HCT116 (cell line): ENCODE measurements at regions not wholly inside any gene's neighbourhood (a gene's known extent, or its start where the extent isn't known, plus 50 kb on each side); places are given as distances from the start of the nearest gene placed in this dataset.

ENCODE experiments used
- CEBPB ChIP-seq: IDR thresholded peaks from 2 replicates; pipeline ENCODE4 v1.6.1; 2012; ENCODE audit warnings: low read depth
- EZH2 ChIP-seq: fragments of 200-600 bp; sonication (generic); IDR thresholded peaks from 2 replicates; pipeline ENCODE4 v1.6.1; 2017; ENCODE audit warnings: antibody characterized with exemption, mixed run types
- EZH2phosphoT487 ChIP-seq: fragments of 200-600 bp; IDR thresholded peaks from 2 replicates; pipeline ENCODE4 v1.6.1; 2018; ENCODE audit warnings: antibody characterized with exemption, borderline replicate concordance
- POLR2A ChIP-seq: IDR thresholded peaks from 2 replicates; pipeline ENCODE4 v1.7.0; 2011; ENCODE audit warnings: borderline replicate concordance; ENCODE audit not compliant: insufficient read depth, insufficient read length; ENCODE audit errors: extremely low read depth
- POLR2AphosphoS5 ChIP-seq: IDR thresholded peaks from 2 replicates; pipeline ENCODE4 v1.6.1; 2011; ENCODE audit warnings: mild to moderate bottlenecking, low read depth, low read length, moderate library complexity
- RAD21 ChIP-seq: IDR thresholded peaks from 2 replicates; pipeline ENCODE4 v1.6.1; 2012; ENCODE audit warnings: low read depth, mild to moderate bottlenecking
- SP1 ChIP-seq: IDR thresholded peaks from 2 replicates; pipeline ENCODE4 v1.6.1; 2012; ENCODE audit warnings: low read depth
- SRF ChIP-seq: IDR thresholded peaks from 2 replicates; pipeline ENCODE4 v1.6.1; 2012; ENCODE audit warnings: low read depth
- YY1 ChIP-seq: IDR thresholded peaks from 2 replicates; pipeline ENCODE4 v1.6.1; 2011; ENCODE audit warnings: low read length, low read depth, moderate library complexity, mild to moderate bottlenecking; ENCODE audit not compliant: insufficient replicate concordance; ENCODE audit errors: extremely low read depth
- TF ChIP-seq, protein P1 (sequence below), 3 experiments: fragments of 200-600 bp in 1 of 3; sonication (generic) in 1 of 3; IDR thresholded peaks in 2 of 3; conservative IDR thresholded peaks in 1 of 3; 2 replicates each; pipeline ENCODE4 v1.5.1; 2012 to 2017; ENCODE audit warnings: low read depth in 2 of 3, low read length in 2 of 3, antibody characterized with exemption in 1 of 3, borderline replicate concordance in 1 of 3, control low read depth in 1 of 3, mild to moderate bottlenecking in 1 of 3, mixed read lengths in 1 of 3, mixed run types in 1 of 3, moderate library complexity in 1 of 3; ENCODE audit not compliant: insufficient read depth in 1 of 3
- TF ChIP-seq, protein P2 (sequence below): IDR thresholded peaks from 2 replicates; pipeline ENCODE4 v1.6.1; 2012; ENCODE audit warnings: low read depth
- TF ChIP-seq, protein P3 (sequence below): IDR thresholded peaks from 2 replicates; pipeline ENCODE4 v1.6.1; 2012
- TF ChIP-seq, protein P4 (sequence below): IDR thresholded peaks from 2 replicates; pipeline ENCODE4 v1.6.1; 2011; ENCODE audit warnings: mild to moderate bottlenecking, low read length, moderate library complexity; ENCODE audit not compliant: insufficient replicate concordance; ENCODE audit errors: extremely low read depth

DNA sequence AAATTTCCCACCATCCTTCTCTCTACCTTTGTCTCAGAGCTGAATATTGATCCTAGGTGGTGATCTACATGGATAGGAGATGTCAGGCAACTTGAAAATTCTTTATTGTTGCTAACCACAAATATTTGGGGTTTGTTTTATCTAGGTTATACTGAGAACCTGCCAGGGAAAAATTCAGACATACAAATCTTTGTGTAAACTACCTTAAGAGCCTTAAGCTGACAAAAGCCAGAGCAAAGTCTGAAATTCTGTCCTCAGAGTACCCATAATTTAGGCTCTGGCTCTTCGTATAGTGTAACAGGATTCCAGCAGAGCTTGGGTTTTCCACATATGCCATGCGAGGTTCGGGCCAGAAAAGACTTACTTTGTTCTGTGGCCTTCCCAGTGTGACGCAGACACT, 406.7 kb upstream of the MAF start:
- TF ChIP-seq SP1: no peak
- TF ChIP-seq, protein P1, sequence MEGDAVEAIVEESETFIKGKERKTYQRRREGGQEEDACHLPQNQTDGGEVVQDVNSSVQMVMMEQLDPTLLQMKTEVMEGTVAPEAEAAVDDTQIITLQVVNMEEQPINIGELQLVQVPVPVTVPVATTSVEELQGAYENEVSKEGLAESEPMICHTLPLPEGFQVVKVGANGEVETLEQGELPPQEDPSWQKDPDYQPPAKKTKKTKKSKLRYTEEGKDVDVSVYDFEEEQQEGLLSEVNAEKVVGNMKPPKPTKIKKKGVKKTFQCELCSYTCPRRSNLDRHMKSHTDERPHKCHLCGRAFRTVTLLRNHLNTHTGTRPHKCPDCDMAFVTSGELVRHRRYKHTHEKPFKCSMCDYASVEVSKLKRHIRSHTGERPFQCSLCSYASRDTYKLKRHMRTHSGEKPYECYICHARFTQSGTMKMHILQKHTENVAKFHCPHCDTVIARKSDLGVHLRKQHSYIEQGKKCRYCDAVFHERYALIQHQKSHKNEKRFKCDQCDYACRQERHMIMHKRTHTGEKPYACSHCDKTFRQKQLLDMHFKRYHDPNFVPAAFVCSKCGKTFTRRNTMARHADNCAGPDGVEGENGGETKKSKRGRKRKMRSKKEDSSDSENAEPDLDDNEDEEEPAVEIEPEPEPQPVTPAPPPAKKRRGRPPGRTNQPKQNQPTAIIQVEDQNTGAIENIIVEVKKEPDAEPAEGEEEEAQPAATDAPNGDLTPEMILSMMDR (IDR thresholded peaks at IDR 0.05 in 2 of 3, conservative IDR thresholded peaks at IDR 0.05 in 1 of 3; ENCODE audit: borderline replicate concordance in 1 of 3, insufficient read depth in 1 of 3, low read depth in 2 of 3, low read length in 2 of 3): no peak
- TF ChIP-seq YY1: no peak
- TF ChIP-seq POLR2AphosphoS5: no peak
- TF ChIP-seq EZH2: no peak
- no peak for TF ChIP-seq SRF
- TF ChIP-seq, protein P2, sequence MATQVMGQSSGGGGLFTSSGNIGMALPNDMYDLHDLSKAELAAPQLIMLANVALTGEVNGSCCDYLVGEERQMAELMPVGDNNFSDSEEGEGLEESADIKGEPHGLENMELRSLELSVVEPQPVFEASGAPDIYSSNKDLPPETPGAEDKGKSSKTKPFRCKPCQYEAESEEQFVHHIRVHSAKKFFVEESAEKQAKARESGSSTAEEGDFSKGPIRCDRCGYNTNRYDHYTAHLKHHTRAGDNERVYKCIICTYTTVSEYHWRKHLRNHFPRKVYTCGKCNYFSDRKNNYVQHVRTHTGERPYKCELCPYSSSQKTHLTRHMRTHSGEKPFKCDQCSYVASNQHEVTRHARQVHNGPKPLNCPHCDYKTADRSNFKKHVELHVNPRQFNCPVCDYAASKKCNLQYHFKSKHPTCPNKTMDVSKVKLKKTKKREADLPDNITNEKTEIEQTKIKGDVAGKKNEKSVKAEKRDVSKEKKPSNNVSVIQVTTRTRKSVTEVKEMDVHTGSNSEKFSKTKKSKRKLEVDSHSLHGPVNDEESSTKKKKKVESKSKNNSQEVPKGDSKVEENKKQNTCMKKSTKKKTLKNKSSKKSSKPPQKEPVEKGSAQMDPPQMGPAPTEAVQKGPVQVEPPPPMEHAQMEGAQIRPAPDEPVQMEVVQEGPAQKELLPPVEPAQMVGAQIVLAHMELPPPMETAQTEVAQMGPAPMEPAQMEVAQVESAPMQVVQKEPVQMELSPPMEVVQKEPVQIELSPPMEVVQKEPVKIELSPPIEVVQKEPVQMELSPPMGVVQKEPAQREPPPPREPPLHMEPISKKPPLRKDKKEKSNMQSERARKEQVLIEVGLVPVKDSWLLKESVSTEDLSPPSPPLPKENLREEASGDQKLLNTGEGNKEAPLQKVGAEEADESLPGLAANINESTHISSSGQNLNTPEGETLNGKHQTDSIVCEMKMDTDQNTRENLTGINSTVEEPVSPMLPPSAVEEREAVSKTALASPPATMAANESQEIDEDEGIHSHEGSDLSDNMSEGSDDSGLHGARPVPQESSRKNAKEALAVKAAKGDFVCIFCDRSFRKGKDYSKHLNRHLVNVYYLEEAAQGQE: no peak
- TF ChIP-seq, protein P3, sequence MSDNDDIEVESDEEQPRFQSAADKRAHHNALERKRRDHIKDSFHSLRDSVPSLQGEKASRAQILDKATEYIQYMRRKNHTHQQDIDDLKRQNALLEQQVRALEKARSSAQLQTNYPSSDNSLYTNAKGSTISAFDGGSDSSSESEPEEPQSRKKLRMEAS: no peak
- no peak for TF ChIP-seq POLR2A
- TF ChIP-seq CEBPB: no peak
- no peak for TF ChIP-seq EZH2phosphoT487
- TF ChIP-seq RAD21: no peak
- TF ChIP-seq, protein P4, sequence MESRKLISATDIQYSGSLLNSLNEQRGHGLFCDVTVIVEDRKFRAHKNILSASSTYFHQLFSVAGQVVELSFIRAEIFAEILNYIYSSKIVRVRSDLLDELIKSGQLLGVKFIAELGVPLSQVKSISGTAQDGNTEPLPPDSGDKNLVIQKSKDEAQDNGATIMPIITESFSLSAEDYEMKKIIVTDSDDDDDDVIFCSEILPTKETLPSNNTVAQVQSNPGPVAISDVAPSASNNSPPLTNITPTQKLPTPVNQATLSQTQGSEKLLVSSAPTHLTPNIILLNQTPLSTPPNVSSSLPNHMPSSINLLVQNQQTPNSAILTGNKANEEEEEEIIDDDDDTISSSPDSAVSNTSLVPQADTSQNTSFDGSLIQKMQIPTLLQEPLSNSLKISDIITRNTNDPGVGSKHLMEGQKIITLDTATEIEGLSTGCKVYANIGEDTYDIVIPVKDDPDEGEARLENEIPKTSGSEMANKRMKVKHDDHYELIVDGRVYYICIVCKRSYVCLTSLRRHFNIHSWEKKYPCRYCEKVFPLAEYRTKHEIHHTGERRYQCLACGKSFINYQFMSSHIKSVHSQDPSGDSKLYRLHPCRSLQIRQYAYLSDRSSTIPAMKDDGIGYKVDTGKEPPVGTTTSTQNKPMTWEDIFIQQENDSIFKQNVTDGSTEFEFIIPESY: no peak
